GM12878 (cell line): ENCODE measurements at regions not wholly inside any gene's neighbourhood (a gene's known extent, or its start where the extent isn't known, plus 50 kb on each side); places are given as distances from the start of the nearest gene placed in this dataset.

ENCODE experiments used
- ATAC-seq: fragments of 200-7000 bp; cut with Tn5 transposase; 3 replicates; pipeline ENCODE4 v1.9.1; 2020; ENCODE audit warnings: mild to moderate bottlenecking, moderate library complexity
- BruUV-seq: library from RNA; stranded (reverse); fragments of 400-500 nt; replicated peaks from 2 replicates; lab custom pipeline; 2021; lab: Mats Ljungman, UMichigan
- CTCF ChIA-PET: fragments of 300-600 bp; sonication (Branson Sonifier 250); formaldehyde crosslinking; extraction: SDS; loops from one replicate; lab custom pipeline; 2021; ENCODE audit warnings: inconsistent platforms; lab: Yijun Ruan, JAX
- POLR2A ChIA-PET: fragments of 350-600 bp; formaldehyde crosslinking; extraction: SDS; loops from one replicate; lab custom pipeline; 2021; ENCODE audit warnings: inconsistent platforms; lab: Charles Lee
- RAD21 ChIA-PET: fragments of 300-600 bp; sonication (Branson Sonifier 250); formaldehyde crosslinking; loops from one replicate; lab custom pipeline; 2023; ENCODE audit warnings: antibody characterized with exemption; ENCODE audit not compliant: unreplicated experiment; lab: Charles Lee
- SMC1A ChIA-PET: fragments of 300-600 bp; sonication (Branson Sonifier 250); formaldehyde crosslinking; loops from one replicate; lab custom pipeline; 2023; ENCODE audit not compliant: unreplicated experiment, uncharacterized antibody; lab: Charles Lee
- DNase-seq: peaks from one replicate; pipeline ENCODE4 v3.0.0-alpha.2; 2011; ENCODE audit warnings: low read depth, low spot score
- FAIRE-seq: peaks from 3 replicates; lab custom pipeline; 2011; peaks lifted over from hg19 to GRCh38; lab: Jason Lieb, UNC
- H2AFZ ChIP-seq: 2 replicates; pipeline ENCODE4 v1.6.0; 2011; ENCODE audit warnings: low read depth, low read length, control low read depth; ENCODE audit not compliant: control insufficient read depth
- H3K27ac ChIP-seq: 2 replicates; pipeline ENCODE4 v1.5.1; 2011; ENCODE audit warnings: control low read depth; ENCODE audit not compliant: control insufficient read depth, insufficient read depth
- H3K27me3 ChIP-seq, 2 experiments: replicated peaks in 1 of 2; 2 replicates each; pipeline versions ENCODE4 v1.6.0 to v1.6.1; 2011; ENCODE audit warnings: low read length in 1 of 2; ENCODE audit not compliant: control insufficient read depth in 2 of 2, insufficient read depth in 2 of 2
- H3K36me3 ChIP-seq, 2 experiments: 2 replicates each; pipeline ENCODE4 v1.5.1; 2011; ENCODE audit warnings: low read length in 1 of 2; ENCODE audit not compliant: control insufficient read depth in 2 of 2, insufficient read depth in 2 of 2
- H3K4me1 ChIP-seq: 2 replicates; pipeline ENCODE4 v1.6.1; 2011; ENCODE audit warnings: mild to moderate bottlenecking, low read length, moderate library complexity, mixed read lengths; ENCODE audit not compliant: control insufficient read depth, insufficient read depth
- H3K4me2 ChIP-seq: 2 replicates; pipeline ENCODE4 v1.6.0; 2011; ENCODE audit warnings: control low read depth; ENCODE audit not compliant: control insufficient read depth, insufficient read depth
- H3K4me3 ChIP-seq: fragments of 200-600 bp; sonication (generic); 2 replicates; pipeline ENCODE4 v1.5.1; 2016
- H3K79me2 ChIP-seq: 2 replicates; pipeline ENCODE4 v1.6.0; 2011; ENCODE audit warnings: low read length; ENCODE audit not compliant: control insufficient read depth, insufficient read depth
- H3K9ac ChIP-seq: 2 replicates; pipeline ENCODE4 v1.8.0; 2011; ENCODE audit warnings: low read length, control low read depth, mixed read lengths; ENCODE audit not compliant: control insufficient read depth, insufficient read depth
- H3K9me3 ChIP-seq: replicated peaks from 3 replicates; pipeline ENCODE4 v1.5.1; 2011; ENCODE audit warnings: mild to moderate bottlenecking, low read length; ENCODE audit not compliant: control insufficient read depth, insufficient read depth
- H4K20me1 ChIP-seq: 2 replicates; pipeline ENCODE4 v1.6.0; 2011; ENCODE audit not compliant: control insufficient read depth, insufficient read depth
- CHD2 ChIP-seq: IDR thresholded peaks from 2 replicates; pipeline ENCODE4 v1.6.1; 2011; ENCODE audit warnings: low read depth, low read length, improper control_type of control experiment, borderline replicate concordance
- DPF2 ChIP-seq: fragments of 450-650 bp; IDR thresholded peaks from 2 replicates; pipeline ENCODE4 v1.6.1; 2017; ENCODE audit warnings: mild to moderate bottlenecking
- EZH2 ChIP-seq: IDR thresholded peaks from 2 replicates; pipeline ENCODE4 v1.6.1; 2012; ENCODE audit warnings: low read depth, mild to moderate bottlenecking, control low read depth, inconsistent platforms, low read length, borderline replicate concordance; ENCODE audit not compliant: control insufficient read depth
- IKZF2 ChIP-seq, 2 experiments: fragments of 450-650 bp; IDR thresholded peaks; 2 replicates each; pipeline ENCODE4 v1.6.1; 2017; ENCODE audit warnings: mild to moderate bottlenecking in 2 of 2, moderate library complexity in 2 of 2
- NFIC ChIP-seq: IDR thresholded peaks from 2 replicates; pipeline ENCODE4 v1.6.1; 2012; ENCODE audit warnings: low read depth, mild to moderate bottlenecking, inconsistent platforms, low read length, moderate library complexity
- POLR2A ChIP-seq: IDR thresholded peaks from 2 replicates; pipeline ENCODE4 v1.6.1; 2011; ENCODE audit warnings: low read depth, mild to moderate bottlenecking, low read length
- ZNF274 ChIP-seq: IDR thresholded peaks from one replicate; pipeline ENCODE4 v1.8.0; 2011; ENCODE audit not compliant: insufficient read length, insufficient read depth
- WGBS: methylation state at CpG from one replicate; pipeline ENCODE4 v1.1.6; 2016; ENCODE audit warnings: low lambda C conversion rate; ENCODE audit not compliant: insufficient replicate concordance, insufficient coverage; ENCODE audit errors: missing lambda C conversion rate; 5-methylcytosine and 5-hydroxymethylcytosine counted together
- in situ Hi-C: fragments of 300-500 bp; cut with MboI; formaldehyde crosslinking; loops from 9 replicates; pipeline ENCODE4 v1.14.3; 2018; ENCODE audit warnings: mixed read lengths
- intact Hi-C: fragments of 100-400 bp; cut with micrococcal nuclease; formaldehyde crosslinking; loops from one replicate; pipeline ENCODE4 v1.14.2; 2022; ENCODE audit not compliant: unreplicated experiment
- TF ChIP-seq, protein P1 (sequence below): fragments of 450-650 bp; IDR thresholded peaks from 2 replicates; pipeline ENCODE4 v1.6.1; 2017; ENCODE audit warnings: mild to moderate bottlenecking, moderate library complexity
- TF ChIP-seq, protein P2 (sequence below): IDR thresholded peaks from 2 replicates; pipeline ENCODE4 v1.6.1; 2012; ENCODE audit warnings: low read depth, low read length, improper control_type of control experiment
- TF ChIP-seq, protein P3 (sequence below): IDR thresholded peaks from 2 replicates; pipeline ENCODE4 v1.6.1; 2012; ENCODE audit warnings: mild to moderate bottlenecking, low read depth, low read length

DNA sequence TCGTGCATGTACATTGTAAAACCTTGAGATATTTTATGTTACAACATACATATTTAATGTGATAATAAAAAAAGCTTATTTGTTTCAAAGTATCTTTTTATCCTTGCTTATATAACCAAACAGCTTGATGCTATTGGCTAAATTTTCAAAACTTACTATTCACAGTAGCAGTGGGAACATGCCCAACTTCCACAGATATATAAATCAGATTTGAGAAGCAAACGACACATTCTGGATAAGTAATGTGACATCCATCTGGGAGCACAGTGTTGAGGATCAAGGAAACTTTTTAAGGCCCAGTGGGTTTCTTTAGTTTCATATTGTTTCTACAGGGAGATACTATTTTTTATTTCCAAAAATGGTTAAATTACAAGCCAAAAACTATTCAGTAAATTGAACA is 350.7 kb downstream of the SEC23A start:
- ChIA-PET POLR2A (no interaction called here), SMC1A (no interaction called here), CTCF (no interaction called here), RAD21 (interaction anchor here (0.6 kb wide), 1 partner anchor 371 kb away, joined by 4 read pairs; no protein-coding TSS in a partner anchor)
- no peak for DNase-seq
- H3K4me1 ChIP-seq, result no peaks in the 10 kb centered on the region
- intact Hi-C loops, result no loop called here
- in situ Hi-C loops, result no loop called here
- H3K4me3 ChIP-seq, result no peak overlapping the region
- H3K36me3 ChIP-seq, result no peaks in the 10 kb centered on the region
- FAIRE-seq, result no peak
- H3K9ac ChIP-seq, result no peak overlapping the region
- H3K9me3 ChIP-seq, result no peaks in the 10 kb centered on the region
- no peaks in the 10 kb centered on the region for H3K79me2 ChIP-seq
- H2AFZ ChIP-seq, result no peak overlapping the region
- H3K4me2 ChIP-seq, result no peak overlapping the region
- ATAC-seq, result no peak
- H4K20me1 ChIP-seq, result no peaks in the 10 kb centered on the region
- no peaks in the 10 kb centered on the region for H3K27me3 ChIP-seq
- no TSS peak for BruUV-seq
- WGBS, result 0% methylated on average over 2 of the region's 2 CpGs
- TF ChIP-seq, protein P1, sequence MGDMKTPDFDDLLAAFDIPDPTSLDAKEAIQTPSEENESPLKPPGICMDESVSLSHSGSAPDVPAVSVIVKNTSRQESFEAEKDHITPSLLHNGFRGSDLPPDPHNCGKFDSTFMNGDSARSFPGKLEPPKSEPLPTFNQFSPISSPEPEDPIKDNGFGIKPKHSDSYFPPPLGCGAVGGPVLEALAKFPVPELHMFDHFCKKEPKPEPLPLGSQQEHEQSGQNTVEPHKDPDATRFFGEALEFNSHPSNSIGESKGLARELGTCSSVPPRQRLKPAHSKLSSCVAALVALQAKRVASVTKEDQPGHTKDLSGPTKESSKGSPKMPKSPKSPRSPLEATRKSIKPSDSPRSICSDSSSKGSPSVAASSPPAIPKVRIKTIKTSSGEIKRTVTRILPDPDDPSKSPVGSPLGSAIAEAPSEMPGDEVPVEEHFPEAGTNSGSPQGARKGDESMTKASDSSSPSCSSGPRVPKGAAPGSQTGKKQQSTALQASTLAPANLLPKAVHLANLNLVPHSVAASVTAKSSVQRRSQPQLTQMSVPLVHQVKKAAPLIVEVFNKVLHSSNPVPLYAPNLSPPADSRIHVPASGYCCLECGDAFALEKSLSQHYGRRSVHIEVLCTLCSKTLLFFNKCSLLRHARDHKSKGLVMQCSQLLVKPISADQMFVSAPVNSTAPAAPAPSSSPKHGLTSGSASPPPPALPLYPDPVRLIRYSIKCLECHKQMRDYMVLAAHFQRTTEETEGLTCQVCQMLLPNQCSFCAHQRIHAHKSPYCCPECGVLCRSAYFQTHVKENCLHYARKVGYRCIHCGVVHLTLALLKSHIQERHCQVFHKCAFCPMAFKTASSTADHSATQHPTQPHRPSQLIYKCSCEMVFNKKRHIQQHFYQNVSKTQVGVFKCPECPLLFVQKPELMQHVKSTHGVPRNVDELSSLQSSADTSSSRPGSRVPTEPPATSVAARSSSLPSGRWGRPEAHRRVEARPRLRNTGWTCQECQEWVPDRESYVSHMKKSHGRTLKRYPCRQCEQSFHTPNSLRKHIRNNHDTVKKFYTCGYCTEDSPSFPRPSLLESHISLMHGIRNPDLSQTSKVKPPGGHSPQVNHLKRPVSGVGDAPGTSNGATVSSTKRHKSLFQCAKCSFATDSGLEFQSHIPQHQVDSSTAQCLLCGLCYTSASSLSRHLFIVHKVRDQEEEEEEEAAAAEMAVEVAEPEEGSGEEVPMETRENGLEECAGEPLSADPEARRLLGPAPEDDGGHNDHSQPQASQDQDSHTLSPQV, result no peak
- TF ChIP-seq NFIC, result no peak
- TF ChIP-seq DPF2, result no peak
- TF ChIP-seq, protein P2, sequence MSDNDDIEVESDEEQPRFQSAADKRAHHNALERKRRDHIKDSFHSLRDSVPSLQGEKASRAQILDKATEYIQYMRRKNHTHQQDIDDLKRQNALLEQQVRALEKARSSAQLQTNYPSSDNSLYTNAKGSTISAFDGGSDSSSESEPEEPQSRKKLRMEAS, result no peak
- no peak for TF ChIP-seq ZNF274
- TF ChIP-seq EZH2, result no peak
- no peak for TF ChIP-seq CHD2
- no peak for TF ChIP-seq IKZF2 (IDR thresholded peaks at IDR 0.05)
- TF ChIP-seq, protein P3, sequence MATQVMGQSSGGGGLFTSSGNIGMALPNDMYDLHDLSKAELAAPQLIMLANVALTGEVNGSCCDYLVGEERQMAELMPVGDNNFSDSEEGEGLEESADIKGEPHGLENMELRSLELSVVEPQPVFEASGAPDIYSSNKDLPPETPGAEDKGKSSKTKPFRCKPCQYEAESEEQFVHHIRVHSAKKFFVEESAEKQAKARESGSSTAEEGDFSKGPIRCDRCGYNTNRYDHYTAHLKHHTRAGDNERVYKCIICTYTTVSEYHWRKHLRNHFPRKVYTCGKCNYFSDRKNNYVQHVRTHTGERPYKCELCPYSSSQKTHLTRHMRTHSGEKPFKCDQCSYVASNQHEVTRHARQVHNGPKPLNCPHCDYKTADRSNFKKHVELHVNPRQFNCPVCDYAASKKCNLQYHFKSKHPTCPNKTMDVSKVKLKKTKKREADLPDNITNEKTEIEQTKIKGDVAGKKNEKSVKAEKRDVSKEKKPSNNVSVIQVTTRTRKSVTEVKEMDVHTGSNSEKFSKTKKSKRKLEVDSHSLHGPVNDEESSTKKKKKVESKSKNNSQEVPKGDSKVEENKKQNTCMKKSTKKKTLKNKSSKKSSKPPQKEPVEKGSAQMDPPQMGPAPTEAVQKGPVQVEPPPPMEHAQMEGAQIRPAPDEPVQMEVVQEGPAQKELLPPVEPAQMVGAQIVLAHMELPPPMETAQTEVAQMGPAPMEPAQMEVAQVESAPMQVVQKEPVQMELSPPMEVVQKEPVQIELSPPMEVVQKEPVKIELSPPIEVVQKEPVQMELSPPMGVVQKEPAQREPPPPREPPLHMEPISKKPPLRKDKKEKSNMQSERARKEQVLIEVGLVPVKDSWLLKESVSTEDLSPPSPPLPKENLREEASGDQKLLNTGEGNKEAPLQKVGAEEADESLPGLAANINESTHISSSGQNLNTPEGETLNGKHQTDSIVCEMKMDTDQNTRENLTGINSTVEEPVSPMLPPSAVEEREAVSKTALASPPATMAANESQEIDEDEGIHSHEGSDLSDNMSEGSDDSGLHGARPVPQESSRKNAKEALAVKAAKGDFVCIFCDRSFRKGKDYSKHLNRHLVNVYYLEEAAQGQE, result no peak
- TF ChIP-seq POLR2A, result no peak
- TF ChIP-seq, all 136 proteins: peak for 0
- no peak overlapping the region for H3K27ac ChIP-seq
